KBM-7 (cell line): ENCODE measurements at regions not wholly inside any gene's neighbourhood (a gene's known extent, or its start where the extent isn't known, plus 50 kb on each side); places are given as distances from the start of the nearest gene placed in this dataset.

ENCODE experiments used
- DNase-seq: peaks from one replicate; pipeline ENCODE4 v3.0.0-alpha.2; 2015
- in situ Hi-C: fragments of 300-500 bp; cut with MboI; formaldehyde crosslinking; loops from 2 replicates; pipeline ENCODE4 v1.14.3; 2020; ENCODE audit warnings: low sequenced_read_pairs, low pct_unique_long_range_greater_than_20kb, mixed read lengths

DNA sequence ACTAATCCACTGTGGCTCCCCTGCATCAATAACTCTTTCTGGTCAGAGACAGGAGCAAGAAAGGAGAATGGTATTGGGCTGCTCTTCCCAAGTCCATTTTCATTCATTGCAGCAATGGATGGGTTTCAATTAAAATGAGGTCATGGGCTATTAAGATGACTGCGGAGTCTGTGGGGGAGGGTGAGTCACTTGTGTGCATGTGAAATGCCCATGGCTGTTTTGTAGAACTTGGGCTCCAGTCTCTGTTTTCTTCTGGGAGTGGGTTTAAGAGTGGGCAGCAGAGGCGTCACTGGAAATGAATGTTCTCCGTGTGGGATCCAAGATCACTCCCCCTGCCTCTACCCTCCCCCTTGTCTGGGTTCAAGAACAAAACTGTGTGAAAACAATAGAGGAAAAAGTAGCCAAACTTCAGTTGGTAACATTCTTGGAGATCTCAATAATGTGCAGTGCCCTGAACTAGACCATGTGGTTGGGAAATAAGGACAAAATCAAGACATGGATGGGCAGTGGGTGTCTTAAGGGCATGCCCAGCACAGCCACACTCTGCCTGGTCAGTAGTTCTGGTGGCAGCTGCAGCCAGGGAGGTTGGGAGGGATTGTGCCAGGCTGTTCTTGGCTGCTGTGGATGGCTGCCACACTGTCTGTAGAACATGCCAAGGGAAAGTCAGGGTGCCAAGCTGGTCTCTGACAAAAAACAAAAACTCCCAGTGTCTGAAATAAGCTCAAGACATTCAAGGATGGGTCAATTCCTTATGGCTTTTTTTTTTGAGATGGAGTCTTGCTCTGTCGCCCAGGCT lies 68.2 kb upstream of the CXCR4 start:
- in situ Hi-C loops: no loop called here
- no peak for DNase-seq

DNA sequence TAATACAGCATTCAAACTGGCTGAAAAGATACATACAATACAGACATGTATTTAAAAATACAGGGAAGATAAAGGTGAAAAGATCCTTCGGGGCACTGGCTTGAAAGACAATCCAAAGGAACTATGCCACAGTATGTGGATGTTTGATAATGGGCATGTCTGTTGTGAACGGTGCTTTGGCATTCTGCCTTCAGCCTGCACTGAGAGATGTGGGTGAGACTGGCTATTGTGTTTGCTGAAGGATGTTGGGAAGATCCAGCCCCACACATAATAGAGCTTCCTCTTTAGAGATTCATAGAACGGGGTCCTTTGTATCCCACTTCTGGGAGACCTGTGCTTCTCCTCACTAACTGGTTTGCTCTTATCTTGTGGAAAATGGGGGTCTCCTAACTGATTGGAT lies 65.1 kb upstream of the CXCR4 start:
- in situ Hi-C loops: no loop called here
- DNase-seq: no peak

DNA sequence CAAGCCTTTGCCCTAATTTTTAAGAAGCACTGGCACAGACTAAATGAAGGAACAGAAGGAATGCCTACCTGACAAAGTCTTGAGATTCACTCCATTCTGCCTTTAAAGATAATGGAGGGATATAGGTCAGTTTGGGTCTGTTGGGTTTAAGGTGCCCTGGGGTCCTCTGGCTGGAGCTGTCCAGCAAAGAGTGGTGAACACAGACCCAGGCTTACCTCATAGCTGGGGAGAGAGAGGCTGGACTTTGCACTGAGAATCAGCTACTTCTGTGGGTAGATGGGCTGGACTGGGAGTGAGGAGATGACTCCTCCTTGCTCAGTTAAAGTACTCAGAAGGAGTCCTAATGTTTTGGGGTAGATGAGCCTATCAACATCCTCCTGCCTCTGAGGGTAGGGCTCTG lies 64.4 kb upstream of the CXCR4 start:
- DNase-seq: no peak
- in situ Hi-C loops: no loop called here

DNA sequence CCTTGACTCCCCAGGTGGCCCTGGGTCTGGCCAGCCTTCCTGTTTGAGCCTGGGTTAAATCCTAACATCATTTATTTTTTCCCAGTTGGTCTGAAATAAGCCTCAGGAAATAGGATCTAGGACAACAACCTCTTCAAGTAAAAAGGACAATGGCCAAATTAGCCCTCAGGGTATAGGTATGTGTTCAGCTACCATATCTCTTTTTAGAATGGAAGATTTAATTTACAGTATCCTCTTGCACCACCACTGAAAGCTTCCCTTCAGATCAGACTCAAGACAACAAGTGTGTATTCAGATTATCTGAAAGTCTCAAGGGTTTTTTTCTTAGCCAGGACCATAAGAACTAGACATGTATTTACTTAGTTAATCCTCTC lies 61.6 kb upstream of the CXCR4 start:
- DNase-seq: no peak
- in situ Hi-C loops: no loop called here

DNA sequence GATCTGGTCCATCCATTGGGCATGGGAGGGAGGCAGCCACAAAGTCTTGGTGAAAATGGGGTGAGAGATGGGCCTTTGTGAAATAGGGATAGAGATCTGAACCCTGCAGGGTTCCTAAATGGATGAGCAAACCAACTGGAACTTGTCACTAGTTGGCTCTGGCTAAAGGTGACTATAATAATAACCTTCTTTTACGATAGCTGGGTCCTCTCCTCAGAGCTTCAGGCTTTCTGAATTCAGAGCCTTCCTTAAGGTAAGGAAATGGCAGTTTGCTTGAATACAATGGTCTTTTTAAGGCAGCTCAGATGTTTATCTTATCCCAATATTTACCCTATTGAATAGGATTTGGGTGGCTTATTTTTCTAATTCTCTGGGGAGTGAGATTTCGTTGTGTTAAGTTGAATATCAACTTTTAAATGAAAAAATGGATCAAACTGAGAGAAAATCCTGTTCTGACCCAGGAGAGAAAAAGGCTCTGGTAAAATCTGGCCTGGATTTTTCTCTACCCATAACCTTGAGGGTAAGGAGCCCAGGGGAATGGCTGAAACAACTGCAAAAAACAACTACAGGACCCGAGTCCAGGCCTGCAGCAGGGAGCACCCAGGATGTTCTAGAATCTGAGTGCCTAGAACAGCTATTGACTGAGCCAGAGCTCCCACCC lies 61.1 kb upstream of the CXCR4 start:
- no peak for DNase-seq
- in situ Hi-C loops: no loop called here

DNA sequence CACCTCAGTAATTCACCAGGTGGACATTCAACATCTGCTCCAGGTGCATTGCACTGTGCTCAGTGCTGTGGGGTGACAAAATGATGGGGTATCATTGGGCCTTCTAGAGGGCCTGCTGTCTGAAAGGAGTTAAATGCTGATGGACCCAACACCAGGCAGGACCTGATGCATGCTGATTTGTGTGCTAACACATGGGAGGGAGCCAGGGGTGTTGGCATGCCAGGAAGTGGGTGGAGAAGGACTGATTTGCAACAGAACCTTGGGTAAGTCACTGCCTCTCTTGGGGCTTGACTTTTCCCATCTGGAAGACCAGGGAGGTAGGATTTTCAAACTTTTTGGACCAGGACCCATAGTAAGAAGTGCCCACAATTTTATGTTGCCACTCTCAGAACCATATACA lies 57.9 kb upstream of the CXCR4 start:
- in situ Hi-C loops: no loop called here
- no peak for DNase-seq

DNA sequence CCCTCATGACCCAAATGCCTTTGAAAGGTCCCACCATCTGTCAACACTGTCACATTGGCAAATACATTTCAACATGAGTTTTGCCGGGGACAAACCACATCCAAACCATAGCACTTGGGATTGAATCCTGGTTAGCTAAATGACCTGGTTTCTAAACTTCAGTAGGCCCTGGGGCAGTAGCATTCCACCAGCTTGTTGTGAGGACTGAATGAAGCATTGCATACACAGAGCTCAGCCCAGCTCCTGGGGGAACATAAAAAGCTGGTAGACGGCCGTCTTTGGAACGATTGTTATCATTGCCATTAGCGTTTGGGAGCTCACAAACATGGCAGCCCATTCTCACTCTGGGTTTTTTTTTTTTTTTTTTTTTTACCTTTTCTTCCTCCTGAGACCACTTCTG lies 57.5 kb upstream of the CXCR4 start:
- in situ Hi-C loops: no loop called here

DNA sequence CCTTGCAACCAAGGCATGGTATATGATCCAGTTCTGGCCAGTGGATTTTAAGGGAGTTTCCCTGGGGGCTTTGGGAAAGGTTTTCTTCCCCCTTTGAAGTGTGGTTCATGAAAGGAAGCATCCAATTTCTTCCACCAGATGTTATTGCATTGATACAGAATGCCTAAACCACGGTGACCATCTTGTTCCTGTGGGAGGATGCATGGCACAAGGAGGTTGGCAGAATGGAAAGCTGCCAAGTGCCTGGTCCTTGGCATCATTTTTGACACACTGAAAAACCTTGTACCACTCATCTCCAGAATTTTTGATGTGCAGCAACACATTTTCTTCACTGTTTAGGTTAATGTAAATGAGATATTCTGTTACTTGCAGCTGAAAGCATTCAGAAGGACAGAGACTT lies 55.2 kb upstream of the CXCR4 start:
- DNase-seq: no peak
- in situ Hi-C loops: no loop called here

More for the DNA sequence above, 57.5 kb upstream of the CXCR4 start:
- no peak for DNase-seq

DNA sequence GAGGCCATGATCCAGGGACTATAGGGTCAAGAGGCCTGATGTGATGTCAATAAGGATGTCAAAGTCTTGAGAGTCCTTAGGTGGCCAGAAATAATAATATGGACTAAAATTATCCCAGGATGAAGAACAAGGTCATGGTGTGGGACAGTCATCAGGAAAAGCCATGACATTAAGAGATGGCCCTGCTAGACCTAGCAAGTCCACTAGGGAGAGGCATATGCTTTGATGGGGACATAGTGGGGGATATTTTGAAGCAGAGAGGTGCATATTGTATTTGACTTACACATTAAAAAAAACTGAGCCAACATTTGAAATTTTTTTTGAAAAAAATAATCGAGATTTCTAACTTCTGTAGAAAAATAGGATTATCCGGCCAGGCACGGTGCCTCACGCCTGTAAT lies 53.3 kb upstream of the CXCR4 start:
- DNase-seq: no peak
- in situ Hi-C loops: no loop called here

DNA sequence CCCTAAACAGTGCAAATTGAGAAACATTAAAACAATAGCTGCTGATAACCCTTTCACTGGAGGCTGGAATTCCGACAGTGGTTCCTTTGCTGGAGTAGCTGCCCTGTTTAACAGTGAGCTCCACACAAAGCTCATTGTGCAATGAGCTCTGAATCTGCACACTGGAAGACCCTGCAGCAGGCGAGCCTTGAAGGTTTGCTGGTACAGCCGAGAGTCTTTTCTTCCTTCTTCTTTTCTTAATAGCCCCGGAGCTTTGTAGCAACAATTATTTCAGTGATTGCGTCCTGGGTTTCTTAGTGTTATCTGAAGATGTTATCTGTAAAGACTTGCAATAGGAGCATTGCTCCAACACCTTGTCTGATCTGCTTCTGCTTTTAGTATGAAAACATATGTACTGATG lies 50.8 kb upstream of the CXCR4 start:
- peak; percentile 20 for DNase-seq
- in situ Hi-C loops: no loop called here

DNA sequence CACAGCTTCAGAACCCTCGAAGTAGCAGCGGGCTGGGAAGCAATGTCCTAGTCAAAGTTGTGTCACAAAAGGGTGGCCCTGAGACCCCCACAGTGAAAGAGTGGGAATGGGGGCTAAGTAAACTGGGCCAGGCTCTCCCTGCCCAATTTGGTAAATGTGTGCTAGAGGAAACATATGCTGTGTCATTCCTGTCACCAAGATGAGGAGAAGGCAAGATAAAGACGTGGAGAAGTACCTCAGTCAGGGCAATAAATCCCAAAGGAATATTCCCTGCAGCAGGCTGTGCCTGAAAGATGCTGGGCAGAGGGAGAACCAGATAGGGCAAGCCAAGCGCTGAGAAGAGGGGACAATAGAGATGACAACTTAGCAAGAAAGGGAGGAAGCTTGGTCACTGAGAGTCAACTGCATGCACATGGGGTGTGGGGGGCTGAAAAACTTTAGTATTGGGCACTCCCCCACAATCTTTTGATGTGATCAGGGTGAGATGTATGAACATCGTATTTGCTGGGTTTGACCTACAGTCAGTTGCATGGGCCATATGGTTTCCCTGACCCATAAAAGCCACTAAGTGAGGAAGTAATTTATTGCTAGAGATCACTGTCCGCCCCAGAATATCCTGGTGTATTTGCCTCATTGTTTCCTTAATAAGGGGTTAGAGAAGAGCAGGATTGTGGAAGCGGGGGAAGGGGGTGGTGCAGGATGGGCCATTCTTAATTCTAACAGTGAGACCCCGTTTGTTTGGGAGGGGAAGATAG lies 49.9 kb upstream of the CXCR4 start:
- DNase-seq: no peak
- in situ Hi-C loops: no loop called here
